OCI-LY1 (cell line): ENCODE measurements at regions not wholly inside any gene's neighbourhood (a gene's known extent, or its start where the extent isn't known, plus 50 kb on each side); places are given as distances from the start of the nearest gene placed in this dataset.

Experiments used
- EZH2 ChIP-seq: fragments of 200-600 bp; sonication (generic), shearing (Covaris generic); IDR thresholded peaks from 2 replicates; pipeline ENCODE4 v1.8.0; 2017; ENCODE audit warnings: borderline replicate concordance, mixed run types, mild to moderate bottlenecking, antibody characterized with exemption, low read length, moderate library complexity, mixed read lengths
- TF ChIP-seq, protein P1 (sequence below): fragments of 200-600 bp; sonication (generic), shearing (Covaris generic); IDR thresholded peaks from 2 replicates; pipeline ENCODE4 v1.5.1; 2017; ENCODE audit warnings: mild to moderate bottlenecking, antibody characterized with exemption, low read length, moderate library complexity, mixed read lengths

DNA sequence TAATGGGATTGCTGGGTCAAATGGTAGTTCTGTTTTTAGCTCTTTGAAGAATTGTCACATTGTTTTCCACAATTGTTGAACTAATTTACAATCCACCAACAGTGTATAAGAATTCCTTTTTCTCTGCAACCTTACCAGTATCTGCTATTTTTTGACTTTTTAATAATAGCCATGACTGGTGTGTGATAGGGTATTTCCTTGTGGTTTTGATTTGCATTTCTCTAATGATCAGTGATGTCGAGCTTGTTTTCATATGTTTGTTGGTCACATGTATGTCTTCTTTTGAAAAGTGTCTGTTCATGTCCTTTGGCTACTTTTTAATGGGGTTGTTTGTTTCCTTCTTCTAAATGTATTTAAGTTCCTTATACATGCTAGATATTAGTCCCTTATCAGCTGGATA lies 322.3 kb downstream of the CDH2 start:
- TF ChIP-seq, protein P1, sequence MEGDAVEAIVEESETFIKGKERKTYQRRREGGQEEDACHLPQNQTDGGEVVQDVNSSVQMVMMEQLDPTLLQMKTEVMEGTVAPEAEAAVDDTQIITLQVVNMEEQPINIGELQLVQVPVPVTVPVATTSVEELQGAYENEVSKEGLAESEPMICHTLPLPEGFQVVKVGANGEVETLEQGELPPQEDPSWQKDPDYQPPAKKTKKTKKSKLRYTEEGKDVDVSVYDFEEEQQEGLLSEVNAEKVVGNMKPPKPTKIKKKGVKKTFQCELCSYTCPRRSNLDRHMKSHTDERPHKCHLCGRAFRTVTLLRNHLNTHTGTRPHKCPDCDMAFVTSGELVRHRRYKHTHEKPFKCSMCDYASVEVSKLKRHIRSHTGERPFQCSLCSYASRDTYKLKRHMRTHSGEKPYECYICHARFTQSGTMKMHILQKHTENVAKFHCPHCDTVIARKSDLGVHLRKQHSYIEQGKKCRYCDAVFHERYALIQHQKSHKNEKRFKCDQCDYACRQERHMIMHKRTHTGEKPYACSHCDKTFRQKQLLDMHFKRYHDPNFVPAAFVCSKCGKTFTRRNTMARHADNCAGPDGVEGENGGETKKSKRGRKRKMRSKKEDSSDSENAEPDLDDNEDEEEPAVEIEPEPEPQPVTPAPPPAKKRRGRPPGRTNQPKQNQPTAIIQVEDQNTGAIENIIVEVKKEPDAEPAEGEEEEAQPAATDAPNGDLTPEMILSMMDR = no peak
- no peak for TF ChIP-seq EZH2
